ENCODE measurements at regions not wholly inside any gene's neighbourhood (a gene's known extent, or its start where the extent isn't known, plus 50 kb on each side); places are given as distances from the start of the nearest gene placed in this dataset.

- Histone ChIP-seq H3K4me2 (replicated peaks; ENCODE audit: low read depth, low read length, poor library complexity, severe bottlenecking) (no peak overlapping the region), H3K27ac (ENCODE audit: low read length in 2 of 2) (no peak overlapping the region), H3K9me3 (ENCODE audit: control extremely low read depth in 1 of 3, control insufficient read depth in 2 of 3, insufficient read depth in 1 of 3, low read length in 2 of 3) (no peaks in the 10 kb centered on the region), H3K27me3 (replicated peaks in 1 of 4; ENCODE audit: control extremely low read depth in 1 of 4, control insufficient read depth in 3 of 4, insufficient read depth in 4 of 4, low read length in 3 of 4) (peaks cover 0 to 5% (median 4%) of the 10 kb centered on the region in 4 experiments), H3K36me3 (replicated peaks in 1 of 2; ENCODE audit: control extremely low read depth in 1 of 2, control insufficient read depth in 1 of 2, extremely low read depth in 1 of 2, insufficient read depth in 2 of 2, low read length in 1 of 2) (no peaks in the 10 kb centered on the region), H3K4me1 (ENCODE audit: control insufficient read depth in 2 of 2, insufficient read depth in 2 of 2, low read length in 2 of 2) (no peaks in the 10 kb centered on the region), H3K4me3 (ENCODE audit: control extremely low read depth in 1 of 5, extremely low read depth in 1 of 5, insufficient read depth in 1 of 5, low read depth in 2 of 5, low read length in 4 of 5) (no peak overlapping the region), H3K79me2 (ENCODE audit: control insufficient read depth, insufficient read depth, low read length) (no peaks in the 10 kb centered on the region), H4K20me1 (ENCODE audit: control insufficient read depth, insufficient read depth, low read length, poor library complexity, severe bottlenecking) (no peaks in the 10 kb centered on the region), H2AFZ (ENCODE audit: insufficient read depth, low read depth, low read length, poor library complexity, severe bottlenecking) (no peak overlapping the region), H3K9ac (ENCODE audit: low read length) (no peak overlapping the region)
- H3K27me3 Mint-ChIP-seq: peaks cover 22% of the 10 kb centered on the region
- DNase-seq: no peak
- intact Hi-C loops (cut with micrococcal nuclease): no loop called here
- ChIA-PET CTCF (no interaction called here), POLR2A (no interaction called here)
- H3K9me3 Mint-ChIP-seq (ENCODE audit: insufficient read depth): peaks cover 5% of the 10 kb centered on the region
- no peak for ATAC-seq (ENCODE audit: low read depth)
- no peak overlapping the region for H3K27ac Mint-ChIP-seq
- no peak overlapping the region for H3K4me3 Mint-ChIP-seq
- WGBS (ENCODE audit: insufficient coverage): no CpG with 5 or more reads among the region's 5 CpGs
- TF ChIP-seq CTCF (IDR thresholded peaks at IDR 0.05): no peak
- no peak for TF ChIP-seq EZH2 (IDR thresholded peaks at IDR 0.05; ENCODE audit: borderline replicate concordance, insufficient read depth, low read depth, low read length, poor library complexity, severe bottlenecking)
- no peaks in the 10 kb centered on the region for H3K4me1 Mint-ChIP-seq
Measured at GRCh38 chr3:170808041-170808440, 62.0 kb downstream of the RPL22L1 start.

- Mint-ChIP-seq H3K4me1 (no peaks in the 10 kb centered on the region), H3K4me3 (no peak overlapping the region), H3K27ac (no peak overlapping the region), H3K9me3 (ENCODE audit: insufficient read depth) (peaks cover 5% of the 10 kb centered on the region), H3K27me3 (peaks cover 34% of the 10 kb centered on the region)
- H3K27ac ChIP-seq (ENCODE audit: low read length in 2 of 2): no peak overlapping the region
- no peak overlapping the region for H3K4me3 ChIP-seq (ENCODE audit: control extremely low read depth in 1 of 5, extremely low read depth in 1 of 5, insufficient read depth in 1 of 5, low read depth in 2 of 5, low read length in 4 of 5)
- no peaks in the 10 kb centered on the region for H3K9me3 ChIP-seq (ENCODE audit: control extremely low read depth in 1 of 3, control insufficient read depth in 2 of 3, insufficient read depth in 1 of 3, low read length in 2 of 3)
- ChIA-PET CTCF (interaction anchor here (1.0 kb wide), 1 partner anchor 618 kb away, joined by 3 read pairs; no protein-coding TSS in a partner anchor), POLR2A (no interaction called here)
- H3K79me2 ChIP-seq (ENCODE audit: control insufficient read depth, insufficient read depth, low read length): no peaks in the 10 kb centered on the region
- no peak for TF ChIP-seq EZH2 (IDR thresholded peaks at IDR 0.05; ENCODE audit: borderline replicate concordance, insufficient read depth, low read depth, low read length, poor library complexity, severe bottlenecking)
- no peak for TF ChIP-seq CTCF (IDR thresholded peaks at IDR 0.05)
- peaks cover 0 to 7% (median 4%) of the 10 kb centered on the region in 4 experiments for H3K27me3 ChIP-seq (replicated peaks in 1 of 4; ENCODE audit: control extremely low read depth in 1 of 4, control insufficient read depth in 3 of 4, insufficient read depth in 4 of 4, low read length in 3 of 4)
- H4K20me1 ChIP-seq (ENCODE audit: control insufficient read depth, insufficient read depth, low read length, poor library complexity, severe bottlenecking): no peaks in the 10 kb centered on the region
- intact Hi-C loops (cut with micrococcal nuclease): no loop called here
- H3K4me1 ChIP-seq (ENCODE audit: control insufficient read depth in 2 of 2, insufficient read depth in 2 of 2, low read length in 2 of 2): no peaks in the 10 kb centered on the region
- H2AFZ ChIP-seq (ENCODE audit: insufficient read depth, low read depth, low read length, poor library complexity, severe bottlenecking): no peak overlapping the region
- ATAC-seq (ENCODE audit: low read depth): no peak
- no peak for DNase-seq
- H3K4me2 ChIP-seq (replicated peaks; ENCODE audit: low read depth, low read length, poor library complexity, severe bottlenecking): no peak overlapping the region
- no peaks in the 10 kb centered on the region for H3K36me3 ChIP-seq (replicated peaks in 1 of 2; ENCODE audit: control extremely low read depth in 1 of 2, control insufficient read depth in 1 of 2, extremely low read depth in 1 of 2, insufficient read depth in 2 of 2, low read length in 1 of 2)
- no peak overlapping the region for H3K9ac ChIP-seq (ENCODE audit: low read length)
- WGBS (ENCODE audit: insufficient coverage): no CpG with 5 or more reads among the region's 2 CpGs
Measured at GRCh38 chr3:170806676-170807075, 63.3 kb downstream of the RPL22L1 start.
